SH-SY5Y (cell line): ENCODE measurements at regions not wholly inside any gene's neighbourhood (a gene's known extent, or its start where the extent isn't known, plus 50 kb on each side); places are given as distances from the start of the nearest gene placed in this dataset.

Experiments used
- GATA2 ChIP-seq: IDR thresholded peaks from 2 replicates; pipeline ENCODE4 v1.6.1; 2011; ENCODE audit warnings: mild to moderate bottlenecking, low read depth, low read length
- GATA3 ChIP-seq: IDR thresholded peaks from 2 replicates; pipeline ENCODE4 v1.6.1; 2011; ENCODE audit warnings: low read depth, mild to moderate bottlenecking, low read length, moderate library complexity

DNA sequence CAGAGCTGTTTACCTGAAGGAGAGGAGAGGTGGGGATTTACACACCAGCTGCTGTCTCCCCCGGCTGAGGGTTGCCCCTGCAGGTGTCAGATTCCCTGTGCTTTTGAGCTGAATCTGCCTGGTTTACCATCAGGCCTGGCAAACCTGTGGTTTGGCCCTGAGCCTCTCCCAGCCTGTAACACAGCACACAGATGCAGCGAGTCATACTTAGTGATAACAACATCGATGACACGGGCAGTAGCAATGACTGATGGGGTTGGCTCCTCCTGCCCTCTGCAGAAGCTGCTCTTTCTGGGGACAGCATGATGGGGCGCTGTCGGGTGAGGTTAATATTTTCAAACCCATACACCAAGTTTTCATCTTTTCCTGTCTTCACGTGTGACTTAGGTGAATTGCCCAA, 380.0 kb upstream of the B3GAT1 start:
- TF ChIP-seq GATA3 (no peak), GATA2 (no peak)

DNA sequence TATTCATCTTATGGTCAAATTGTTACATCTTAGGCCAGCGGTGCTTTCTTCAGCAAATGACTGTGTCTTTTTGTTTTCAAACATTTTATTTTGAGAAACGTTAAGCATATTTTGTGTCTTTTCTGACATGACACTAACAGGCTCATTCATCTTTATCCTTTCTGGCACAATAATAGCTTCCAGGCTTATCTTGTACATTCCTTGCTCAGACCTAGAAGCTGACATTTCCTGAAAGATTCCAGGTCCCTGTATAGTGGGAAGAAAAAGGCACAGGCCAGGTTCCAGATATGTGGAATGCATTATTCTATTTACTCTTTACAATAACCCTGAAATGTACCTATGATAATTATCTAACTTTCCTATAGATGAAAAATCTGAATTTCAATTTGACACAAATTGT, 379.1 kb upstream of the B3GAT1 start:
- TF ChIP-seq GATA2 (peak; percentile 52; the same call in 1 of the 2 replicates), GATA3 (no peak)

DNA sequence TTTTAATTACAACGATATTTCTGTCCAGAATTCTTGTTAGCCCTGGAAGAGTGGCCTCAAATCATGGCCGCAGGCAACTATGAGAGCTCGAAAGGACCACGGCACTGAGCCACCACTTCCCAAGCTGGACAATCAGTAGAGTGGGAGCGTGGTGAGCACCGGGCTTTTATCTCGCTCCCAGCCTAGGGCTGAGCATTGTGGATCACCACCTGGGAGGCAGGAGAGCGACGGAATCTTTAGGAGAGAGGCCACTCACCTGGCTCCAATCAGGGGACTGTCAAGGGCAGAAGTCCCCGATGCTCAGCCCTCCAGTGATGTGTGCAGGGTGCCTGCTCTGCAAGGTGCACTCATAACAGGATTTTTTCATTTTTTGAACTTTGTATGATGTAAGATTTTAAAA, 377.1 kb upstream of the B3GAT1 start:
- TF ChIP-seq GATA3: no peak
- no peak for TF ChIP-seq GATA2

DNA sequence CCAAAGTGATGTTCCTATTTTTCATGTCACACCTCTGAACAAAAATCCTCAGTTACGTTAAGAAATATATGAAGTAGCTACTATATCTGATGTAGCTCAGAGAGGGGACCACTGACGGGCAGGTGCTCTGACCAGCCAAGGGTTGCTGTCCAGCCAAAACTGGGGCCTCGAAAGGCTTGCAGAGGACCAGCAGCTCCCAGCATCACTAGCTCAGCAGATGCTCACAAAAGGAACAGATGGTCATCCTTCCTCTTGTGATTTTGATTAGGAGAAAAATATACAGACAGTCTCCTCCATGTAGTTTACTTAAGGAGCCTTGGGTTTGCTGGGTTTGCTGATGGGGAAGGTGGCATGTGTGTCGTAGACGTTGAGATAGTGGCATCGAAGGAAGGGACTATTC, 374.6 kb upstream of the B3GAT1 start:
- TF ChIP-seq GATA2: no peak
- no peak for TF ChIP-seq GATA3

DNA sequence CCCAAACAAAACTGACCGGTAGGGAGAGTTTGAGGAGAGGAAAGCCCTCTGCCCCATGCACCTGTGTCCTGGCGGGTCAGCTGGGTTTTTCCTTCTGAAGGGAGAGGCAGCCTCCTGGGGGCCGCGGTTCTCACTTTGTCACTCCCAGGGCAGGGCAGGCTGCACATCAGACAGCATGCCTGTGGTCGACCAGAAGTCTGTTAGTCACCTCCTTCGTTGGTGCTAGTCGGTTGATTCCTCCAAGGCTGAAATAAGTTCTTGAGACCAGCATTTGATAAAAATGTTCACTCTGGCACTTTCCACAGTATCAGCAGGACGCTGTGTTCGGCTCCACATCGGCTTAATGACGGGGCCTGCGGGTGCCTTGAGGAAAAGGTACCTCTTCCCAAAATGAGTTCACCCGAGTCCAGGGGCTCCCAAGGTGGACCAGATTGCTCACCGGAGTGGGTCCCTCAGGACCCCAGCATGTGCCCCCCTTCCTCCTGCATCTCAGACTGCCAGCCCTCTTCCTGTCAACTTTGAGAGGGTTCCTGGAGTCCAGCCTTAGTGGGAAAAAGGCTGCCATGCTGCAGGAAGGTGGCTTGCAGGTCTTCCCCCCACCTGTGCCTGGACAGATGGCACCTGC, 373.7 kb upstream of the B3GAT1 start:
- TF ChIP-seq GATA2 (no peak), GATA3 (no peak)

DNA sequence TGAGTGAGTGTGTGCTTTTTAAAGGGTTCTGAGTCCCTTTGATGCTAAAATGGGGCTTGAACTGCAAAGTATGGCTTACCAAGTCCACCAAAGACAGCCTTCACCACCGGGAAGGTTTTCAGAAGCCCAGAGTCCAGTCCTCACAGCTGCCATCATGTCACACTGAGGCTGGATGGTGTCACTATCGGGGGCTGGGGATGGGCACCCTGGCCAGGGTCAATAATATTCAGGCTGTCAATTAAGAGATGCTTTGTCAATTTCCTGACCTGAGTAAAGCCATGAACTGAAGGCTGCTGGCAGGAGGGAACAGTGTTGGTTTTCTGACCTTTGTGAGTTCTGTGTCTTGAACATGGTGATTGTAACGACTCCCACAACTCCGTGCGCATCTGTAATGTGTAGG, 373.0 kb upstream of the B3GAT1 start:
- no peak for TF ChIP-seq GATA3

DNA sequence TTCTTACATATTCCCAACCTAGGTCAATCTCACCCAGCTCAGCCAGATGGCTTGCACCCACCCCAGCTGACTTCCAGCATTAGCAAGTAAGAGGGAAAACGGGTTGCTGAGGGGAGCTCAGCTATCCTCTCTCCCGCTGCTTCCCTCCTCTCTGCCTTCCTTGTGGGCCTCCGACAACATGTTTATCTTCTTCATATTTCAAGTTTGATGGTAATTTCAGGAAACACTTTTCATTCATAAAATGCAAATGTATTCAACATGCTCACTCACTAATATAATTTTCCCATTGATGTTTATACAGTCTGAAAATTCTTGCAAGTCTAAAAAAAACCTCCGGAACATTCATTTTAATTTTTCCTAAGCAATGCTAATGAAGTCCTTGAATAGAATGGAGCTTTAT, 372.5 kb upstream of the B3GAT1 start:
- TF ChIP-seq GATA3: no peak
- TF ChIP-seq GATA2: no peak

DNA sequence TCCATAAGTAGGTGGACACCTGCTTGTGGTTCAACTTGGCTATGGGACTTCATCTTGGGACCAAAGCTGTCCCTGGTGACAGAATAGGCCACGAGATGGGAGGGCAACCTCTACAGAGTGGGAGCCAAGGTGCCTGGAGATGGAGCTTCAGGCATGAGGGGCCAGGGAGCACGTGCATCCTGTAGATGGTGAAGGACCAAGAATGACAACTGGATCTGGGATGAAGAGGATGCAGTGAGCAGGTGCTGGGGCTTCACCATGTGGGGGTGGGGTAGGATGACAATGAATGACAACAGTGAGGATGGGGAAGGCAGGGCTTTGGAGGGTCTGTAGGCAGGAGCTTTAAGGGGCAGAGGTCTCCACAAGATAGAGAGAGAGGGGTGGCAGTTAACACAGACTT, 372.0 kb upstream of the B3GAT1 start:
- no peak for TF ChIP-seq GATA2
- TF ChIP-seq GATA3: no peak

DNA sequence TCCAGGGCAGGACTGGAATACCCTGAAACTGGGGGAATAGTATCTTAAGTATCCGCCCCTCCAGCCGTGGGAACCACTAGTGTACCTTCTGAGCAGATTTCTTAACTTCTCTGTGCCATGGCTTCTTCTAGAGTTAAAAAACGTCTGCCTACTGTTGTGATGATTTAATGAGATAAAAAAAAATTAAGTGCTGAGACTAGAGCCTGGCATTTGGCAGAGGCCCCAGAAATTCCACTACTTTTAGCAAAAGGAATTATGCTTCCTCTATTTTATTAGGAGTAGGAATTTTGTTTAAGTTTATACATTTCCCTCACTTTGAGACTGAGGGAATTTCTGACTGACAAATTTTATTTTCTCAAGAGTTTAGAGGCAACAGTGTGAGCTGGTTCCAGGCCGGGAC, 371.2 kb upstream of the B3GAT1 start:
- TF ChIP-seq GATA3 (no peak), GATA2 (no peak)

DNA sequence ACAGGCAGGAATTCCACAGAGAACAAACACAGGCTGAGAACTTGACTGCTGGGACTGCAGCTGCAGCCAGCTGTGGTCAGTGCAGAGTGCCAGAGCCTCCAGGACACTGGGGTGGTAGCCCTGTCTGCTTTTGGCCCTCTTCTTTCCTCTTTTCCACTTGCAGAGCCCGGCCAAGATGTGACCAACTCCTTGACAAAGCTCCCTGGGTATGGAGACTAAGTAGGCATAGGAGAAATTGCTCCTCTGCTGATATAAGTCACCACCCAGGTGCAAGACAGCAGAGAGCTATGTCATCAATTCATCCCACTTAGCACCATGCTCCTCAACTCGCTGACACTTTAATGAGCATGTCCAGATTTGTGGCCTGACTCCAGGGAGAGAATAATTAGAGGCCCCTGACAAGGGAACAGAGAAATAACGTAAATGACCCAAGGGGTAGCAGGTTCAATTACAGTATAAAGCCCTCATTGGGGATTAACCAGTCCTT, 369.4 kb upstream of the B3GAT1 start:
- TF ChIP-seq GATA2: no peak
- no peak for TF ChIP-seq GATA3

DNA sequence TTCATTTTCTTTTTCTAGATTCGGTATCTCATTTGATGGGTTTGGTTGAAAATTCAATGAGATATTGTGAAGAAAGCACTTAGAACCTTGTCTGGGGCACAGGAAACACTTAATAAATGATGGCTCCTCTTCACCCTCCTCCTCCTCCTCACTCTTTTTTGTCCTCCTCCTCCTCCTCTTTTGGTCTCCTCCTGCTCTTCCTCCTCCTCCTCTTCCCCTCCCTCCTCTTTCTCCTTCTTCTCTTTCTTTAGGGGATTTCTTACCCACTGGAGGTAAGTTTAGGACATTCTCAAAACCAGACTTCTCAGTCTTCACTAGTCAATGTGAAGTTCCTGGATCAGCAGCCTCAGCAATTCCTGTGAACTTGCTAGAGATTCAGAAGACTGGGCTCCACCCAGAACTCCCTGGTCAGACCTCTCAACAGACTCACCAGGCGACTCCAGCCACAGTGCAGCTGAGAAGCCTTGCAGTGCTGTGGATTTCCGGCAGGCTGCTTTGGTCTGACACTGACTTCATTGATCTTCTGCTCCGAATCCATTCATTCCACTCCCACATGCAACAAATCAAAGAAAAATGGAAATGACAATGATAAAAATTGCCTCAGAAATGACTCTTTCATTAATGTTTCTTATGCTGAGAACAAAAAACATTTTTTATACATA, 368.6 kb upstream of the B3GAT1 start:
- TF ChIP-seq GATA3 (no peak), GATA2 (no peak)

DNA sequence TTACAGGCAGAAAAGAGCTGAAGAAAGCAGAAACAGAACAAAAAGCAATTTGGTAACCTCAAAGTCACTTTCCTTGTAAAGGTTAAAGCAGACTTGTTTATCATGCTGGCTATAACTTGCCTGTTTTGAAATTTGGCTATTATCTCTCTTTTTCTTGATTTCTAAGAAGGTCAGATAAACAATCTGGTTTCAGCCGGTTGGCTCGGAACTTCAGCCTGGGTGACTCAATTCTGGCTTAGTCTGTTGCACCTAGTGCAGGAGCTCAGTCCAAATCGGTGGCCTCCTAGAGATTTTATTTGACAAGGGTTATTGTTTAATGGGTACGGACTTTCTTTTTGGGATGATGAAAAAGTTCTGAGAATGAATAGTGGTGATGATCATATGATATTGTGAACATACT, 367.1 kb upstream of the B3GAT1 start:
- TF ChIP-seq GATA3: no peak
- TF ChIP-seq GATA2: no peak

DNA sequence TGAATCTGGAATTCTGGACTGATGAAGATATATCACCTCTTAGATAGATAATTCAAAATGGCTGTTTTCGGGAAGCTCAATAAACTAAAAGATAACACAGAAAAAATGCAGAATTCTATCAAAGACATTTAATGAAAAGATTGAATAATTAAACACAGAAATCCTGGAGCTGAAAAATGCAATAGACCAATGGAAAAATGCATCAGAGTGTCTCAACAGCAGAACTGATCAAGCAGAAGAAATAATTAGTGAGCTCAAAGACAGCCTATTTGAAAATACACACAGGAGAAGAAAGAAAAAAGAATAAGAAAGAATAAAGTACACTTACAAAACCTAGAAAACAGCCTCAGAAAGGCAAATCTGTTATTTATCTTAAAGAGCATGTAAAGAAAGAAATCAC, 356.4 kb upstream of the B3GAT1 start:
- TF ChIP-seq GATA2 (no peak), GATA3 (no peak)

DNA sequence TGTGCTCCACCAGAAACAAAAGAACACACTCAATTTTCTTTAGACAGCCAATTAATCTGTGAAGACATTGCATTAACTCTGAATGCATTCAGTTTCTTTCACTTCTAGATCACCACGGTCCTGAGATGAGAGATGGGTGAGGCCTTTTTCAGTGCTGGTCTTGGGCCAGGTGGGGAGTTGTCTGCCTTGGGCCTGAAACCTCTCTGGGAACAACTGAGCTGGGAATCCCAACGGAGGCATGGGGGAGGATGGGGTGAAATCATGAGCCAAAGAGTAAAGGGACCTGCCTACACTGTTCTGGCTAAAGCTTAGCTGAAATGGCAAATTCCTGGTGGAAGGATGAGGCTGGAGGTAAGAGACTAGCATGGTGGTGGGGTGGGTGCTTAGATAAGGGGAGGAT, 353.5 kb upstream of the B3GAT1 start:
- TF ChIP-seq GATA2 (no peak), GATA3 (no peak)

DNA sequence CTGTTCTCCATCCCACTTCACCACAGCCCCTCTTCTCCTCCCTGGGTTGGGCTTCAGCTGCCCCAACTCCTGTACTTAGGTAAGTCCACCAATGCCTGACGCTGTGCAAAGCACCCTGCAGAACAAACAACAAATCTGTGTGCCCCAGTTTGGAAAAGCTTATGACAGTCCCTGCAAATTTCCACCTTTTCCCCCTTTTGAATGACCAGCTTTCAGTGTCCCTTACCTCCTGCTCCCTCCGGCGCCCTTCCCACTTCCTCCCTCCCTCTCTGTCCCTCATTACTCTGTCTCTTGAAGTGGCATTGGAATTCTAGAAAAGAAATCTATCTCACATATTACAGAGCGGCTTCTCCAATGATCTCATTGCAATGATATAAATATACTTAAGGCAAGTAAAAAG, 352.9 kb upstream of the B3GAT1 start:
- TF ChIP-seq GATA3 (no peak), GATA2 (no peak)
